ENCODE measurements at regions not wholly inside any gene's neighbourhood (a gene's known extent, or its start where the extent isn't known, plus 50 kb on each side); places are given as distances from the start of the nearest gene placed in this dataset.

DNA sequence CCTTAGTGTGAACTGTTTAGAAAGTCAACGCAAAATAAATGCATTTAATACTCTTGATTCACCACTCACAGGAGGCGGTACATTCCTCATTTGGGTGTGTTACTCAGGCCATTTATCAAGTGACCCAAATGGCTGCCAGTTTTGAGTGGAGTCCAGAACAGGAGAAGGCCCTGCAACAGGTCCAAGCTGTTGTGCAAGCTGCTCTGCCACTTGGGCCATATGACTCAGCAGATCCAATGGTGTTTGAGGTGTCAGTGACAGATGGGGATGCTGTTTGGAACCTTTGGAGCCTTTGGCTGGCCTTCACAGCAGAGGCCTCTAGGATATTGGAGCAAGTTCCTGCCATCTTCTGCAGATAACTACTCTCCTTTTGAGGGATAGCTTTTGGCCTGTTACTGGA, 609.2 kb downstream of the KCNT2 start:
- no peak for DNase-seq

DNA sequence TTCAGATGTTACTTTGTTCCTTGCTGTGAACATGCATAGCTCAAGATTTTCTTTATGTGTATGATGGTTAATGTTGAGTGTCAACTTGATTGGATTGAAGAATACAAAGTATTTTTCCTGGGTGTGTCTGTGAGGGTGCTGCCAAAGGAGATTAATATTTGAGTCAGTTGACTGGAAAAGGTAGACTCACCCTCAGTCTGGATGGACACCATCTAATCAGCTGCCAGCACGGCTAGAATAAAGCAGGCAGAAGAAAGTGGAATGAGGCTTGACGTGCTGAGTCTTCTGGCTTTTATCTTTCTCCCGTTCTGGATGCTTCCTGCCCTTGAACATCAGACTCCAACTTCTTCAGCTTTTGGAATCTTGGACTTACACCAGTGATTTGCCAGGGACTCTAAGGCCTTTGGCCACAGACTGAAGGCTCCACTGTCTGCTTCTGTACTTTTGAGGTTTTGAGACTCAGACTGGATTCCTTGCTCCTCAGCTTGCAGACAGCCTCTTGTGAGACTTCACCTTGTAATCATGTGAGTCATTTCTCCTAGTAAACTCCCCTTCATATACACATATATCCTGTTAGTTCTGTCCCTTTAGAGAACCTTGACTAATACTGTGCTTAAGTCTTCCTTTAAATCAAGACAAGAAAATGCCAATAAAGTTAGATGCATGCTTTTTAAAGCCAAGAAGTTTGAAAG, 626.6 kb downstream of the KCNT2 start:
- no peak for DNase-seq

DNA sequence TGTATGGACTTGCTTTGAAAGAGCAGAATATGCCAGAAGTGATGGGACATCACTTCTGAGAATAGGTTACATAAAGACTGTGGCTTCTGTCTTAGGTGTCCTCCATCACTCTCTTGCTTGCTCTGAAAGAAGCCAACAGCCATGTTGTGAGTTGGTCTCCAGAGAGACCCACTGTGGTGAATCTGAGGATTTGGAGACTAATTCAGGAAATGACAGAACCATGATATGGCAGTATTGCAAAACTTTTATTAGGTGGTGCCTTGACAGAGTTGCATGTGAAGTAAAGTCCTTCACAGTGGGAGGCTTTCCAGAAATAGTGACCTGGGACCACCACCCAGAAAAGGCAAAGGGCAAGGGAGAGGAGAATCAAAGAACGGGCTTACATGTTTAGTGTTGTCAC, 628.6 kb downstream of the KCNT2 start:
- no peak for DNase-seq

DNA sequence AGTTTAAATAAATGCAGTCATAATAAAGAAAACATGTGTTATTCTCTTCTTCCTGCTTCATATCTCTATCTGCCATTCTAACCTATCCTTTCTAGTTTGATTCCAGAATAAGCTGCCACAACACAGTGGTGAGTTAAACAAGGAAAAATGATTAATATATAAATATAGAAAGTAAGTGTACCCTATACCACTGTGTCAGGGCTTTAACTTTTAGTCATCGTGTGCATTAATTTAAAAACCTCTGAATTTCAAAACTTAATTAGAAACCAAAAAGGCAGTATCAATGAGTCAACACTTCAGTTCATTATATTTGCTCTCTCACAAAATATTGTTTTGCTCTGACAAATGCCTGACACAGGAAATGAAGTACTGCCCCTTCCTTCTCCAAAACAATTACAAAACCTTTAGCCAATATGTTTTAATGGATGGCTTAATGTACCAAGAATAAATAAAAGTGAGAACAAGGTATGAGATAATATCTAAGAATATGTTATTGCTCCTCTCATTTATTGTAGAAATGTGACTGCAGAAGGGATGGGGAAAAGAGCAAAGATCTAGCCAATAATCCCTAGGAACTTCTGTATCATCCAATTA, 634.8 kb downstream of the KCNT2 start:
- no peak for DNase-seq

DNA sequence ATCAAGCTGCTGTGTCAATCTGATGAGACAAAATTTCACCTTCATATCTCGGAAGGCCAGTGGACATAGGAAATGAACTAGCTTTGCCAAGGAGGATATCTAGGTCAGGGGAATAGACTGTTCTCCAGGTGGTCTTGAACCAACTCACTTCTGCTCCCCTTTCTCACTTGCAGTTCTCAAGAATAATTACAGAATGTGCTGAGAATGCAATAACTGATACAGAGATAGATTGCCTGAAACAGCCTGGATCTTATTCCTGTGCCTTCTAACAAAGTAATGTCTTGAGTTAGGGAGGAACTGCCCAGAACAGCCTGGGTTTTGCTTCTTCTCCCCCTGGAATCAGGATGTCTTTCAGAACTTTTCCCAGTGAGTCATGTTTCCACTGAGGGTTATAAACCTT, 636.7 kb downstream of the KCNT2 start:
- no peak for DNase-seq

DNA sequence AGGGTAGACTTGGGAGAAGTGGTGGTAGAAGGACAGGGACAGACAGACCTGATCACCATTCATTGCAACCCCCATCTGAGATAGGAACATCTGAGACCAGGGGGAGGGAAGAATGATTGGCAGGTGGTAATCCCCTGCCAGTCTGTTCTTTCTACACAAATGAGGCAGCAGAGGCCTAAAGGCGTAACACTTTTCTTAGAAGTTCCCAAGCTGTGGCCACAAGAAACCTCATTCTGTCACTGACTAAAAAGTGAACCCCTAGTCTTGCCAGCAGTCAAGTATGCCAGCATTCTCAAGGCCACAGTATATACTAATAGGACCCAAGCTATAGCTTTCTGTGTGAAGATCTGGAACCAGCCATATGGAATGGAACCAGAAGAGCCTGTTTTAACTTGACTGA, 638.0 kb downstream of the KCNT2 start:
- no peak for DNase-seq

DNA sequence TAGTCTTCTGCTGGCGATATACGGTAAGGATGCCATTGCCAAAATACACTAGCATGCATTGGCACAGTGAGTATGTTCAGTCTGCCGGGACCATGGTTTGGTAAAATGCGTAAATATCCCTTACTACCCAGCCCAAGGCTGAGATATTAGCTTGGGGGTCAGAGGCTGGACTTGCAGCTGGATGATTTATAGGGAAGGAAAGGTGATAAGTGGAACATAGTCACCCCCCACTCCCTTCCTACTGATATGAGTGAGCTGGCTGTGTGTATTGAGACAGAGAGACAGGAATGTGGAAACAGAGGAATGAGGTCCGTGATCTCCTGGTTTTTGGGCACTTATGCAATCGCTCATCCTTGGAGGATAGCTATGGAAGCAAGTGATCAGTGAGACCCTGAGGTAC, 642.8 kb downstream of the KCNT2 start:
- DNase-seq, result no peak

DNA sequence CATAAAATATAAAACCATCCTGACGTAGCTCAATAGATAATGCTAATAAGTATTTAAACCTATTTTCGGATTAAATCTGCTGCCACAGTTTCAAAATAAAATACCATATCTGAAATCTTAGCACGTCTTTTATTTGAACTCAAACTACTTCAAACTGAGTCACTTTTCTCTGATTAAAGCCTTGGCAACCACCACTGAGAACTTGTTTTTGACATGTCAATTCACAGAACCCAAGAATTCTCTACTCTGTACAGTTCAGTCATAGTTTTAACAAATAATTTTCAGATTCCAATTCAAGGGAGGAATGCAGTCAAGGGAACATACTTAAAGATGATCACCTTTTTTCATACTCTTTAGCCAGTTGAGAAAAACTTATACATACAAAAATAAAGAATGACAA, 643.2 kb downstream of the KCNT2 start:
- DNase-seq, result no peak

DNA sequence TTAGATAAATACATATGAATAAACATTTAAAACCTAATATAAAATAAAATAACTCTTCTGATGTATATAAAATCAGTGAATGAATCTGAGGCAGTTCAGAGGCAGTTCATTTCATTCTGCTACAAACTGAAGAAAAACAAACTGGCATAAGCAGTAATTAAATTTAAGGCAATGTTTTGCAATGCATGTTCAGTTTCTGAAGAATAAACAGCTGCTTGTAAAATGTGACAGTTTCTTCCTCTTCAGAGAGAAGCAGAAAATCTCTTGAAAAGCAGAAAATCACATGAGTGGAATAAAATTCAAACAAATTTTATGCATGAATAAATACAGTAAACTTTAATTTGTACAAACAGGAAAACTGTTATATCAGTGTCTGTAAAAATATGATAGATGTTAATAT, 643.7 kb downstream of the KCNT2 start:
- DNase-seq, result no peak

DNA sequence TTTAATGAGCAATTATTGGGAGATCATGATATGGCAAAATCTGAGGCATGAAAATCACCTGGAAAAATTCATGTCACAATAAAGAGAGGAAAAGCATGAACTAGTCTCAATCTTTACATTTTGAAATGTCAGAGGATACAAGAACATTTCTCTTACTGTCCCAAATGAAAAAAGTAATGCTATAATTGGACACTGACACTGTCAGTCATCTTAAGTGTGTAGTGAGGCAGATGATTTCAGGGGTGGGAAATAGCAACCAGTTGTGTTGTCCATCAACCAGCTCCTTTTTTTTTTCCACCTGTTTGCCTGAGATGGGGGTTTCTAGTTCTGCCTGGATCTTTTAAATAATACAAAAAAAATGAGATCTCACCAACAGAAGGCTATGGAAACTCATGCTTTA, 646.2 kb downstream of the KCNT2 start:
- DNase-seq, result no peak

DNA sequence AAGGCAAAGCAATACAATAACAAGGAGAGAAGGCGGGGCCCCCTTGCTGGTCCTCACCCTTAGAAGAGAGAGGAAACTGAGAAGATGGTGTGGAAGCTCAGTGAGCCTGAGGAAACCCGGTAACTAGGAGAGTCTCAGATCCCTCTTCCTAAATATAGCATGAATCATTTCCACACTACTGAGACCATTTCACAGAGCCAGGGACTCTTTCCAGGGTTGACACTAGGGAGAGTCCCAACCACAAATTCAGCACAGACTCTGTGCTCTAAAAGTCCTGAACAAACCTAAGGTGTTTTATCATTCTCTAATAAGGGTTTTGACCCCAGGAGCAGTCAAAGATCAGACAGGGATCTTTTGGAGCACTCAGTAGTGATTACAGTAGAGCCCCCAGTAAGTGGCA, 647.7 kb downstream of the KCNT2 start:
- no peak for DNase-seq

DNA sequence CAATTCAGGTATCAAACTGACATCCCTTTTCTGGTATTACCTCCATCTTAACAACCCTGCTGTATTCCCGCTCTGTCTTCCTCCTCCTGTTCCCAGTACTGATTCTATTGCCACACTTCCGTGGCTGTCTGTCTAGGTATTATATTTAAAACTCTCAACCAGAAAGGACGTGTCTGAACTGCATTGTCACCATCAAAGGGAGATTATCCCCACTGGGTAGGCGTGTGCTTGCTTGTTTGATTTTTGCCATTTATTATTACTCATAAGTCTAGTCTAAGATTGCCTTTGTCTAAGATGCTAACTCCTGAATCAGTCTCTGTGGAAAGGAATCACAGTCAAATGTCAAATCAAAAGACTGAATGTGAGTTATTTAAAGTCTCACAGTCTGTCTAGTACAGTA, 650.1 kb downstream of the KCNT2 start:
- DNase-seq, result no peak

DNA sequence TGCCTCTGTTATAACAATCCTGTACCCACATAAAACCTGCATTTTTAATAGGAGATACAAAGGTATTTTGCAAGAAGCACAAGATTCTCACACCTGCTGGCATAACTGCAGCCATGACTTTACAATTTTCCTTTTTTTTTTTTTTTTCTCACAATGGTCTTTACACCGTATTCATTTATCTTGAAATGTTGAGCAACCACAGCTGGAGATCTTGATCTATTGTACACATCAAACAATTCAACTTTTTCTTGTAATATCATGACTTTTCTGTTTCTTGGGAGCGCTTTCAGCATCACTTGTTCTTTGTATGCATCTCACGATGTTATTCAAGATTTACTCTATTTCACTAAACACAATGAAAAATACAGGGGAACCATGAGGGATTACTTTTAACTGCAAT, 651.4 kb downstream of the KCNT2 start:
- DNase-seq, result no peak

DNA sequence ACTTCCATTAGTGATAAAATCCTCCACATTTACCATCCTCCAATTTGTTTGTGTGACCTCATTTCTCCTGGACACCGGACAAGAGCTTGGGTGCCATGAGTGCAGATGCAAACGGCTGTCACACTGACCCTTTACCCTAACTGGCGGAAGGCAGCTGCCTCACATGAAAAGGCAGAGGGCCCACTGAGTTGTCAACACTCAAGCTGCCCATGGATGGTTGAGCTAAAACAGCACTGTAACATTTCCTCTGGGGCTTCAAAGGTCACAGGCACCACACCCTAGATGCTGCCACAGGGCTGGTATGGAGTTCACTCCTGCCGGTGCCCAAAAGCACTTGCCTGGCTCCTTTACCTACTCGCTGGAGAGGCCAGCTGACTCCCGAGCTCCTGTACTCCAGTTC, 653.4 kb downstream of the KCNT2 start:
- DNase-seq, result no peak

DNA sequence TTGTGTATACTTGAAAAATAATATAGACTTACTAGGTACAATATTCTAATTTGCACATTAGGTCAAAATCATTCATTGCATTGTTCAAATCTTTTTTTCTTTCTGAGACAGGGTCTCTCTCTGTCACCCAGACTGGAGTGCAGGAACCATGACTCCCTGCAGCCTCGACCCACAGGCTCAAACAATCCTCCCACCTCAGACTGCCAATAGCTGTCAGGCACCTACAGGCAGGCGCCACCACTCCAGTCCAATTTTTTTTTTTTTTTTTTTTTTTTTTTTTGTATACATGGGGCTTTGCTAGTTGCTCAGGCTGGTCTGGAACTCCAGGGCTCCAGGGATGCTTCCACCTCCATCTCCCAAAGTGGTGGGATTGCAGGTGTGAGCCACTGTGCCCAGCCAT, 656.9 kb downstream of the KCNT2 start:
- no peak for DNase-seq

DNA sequence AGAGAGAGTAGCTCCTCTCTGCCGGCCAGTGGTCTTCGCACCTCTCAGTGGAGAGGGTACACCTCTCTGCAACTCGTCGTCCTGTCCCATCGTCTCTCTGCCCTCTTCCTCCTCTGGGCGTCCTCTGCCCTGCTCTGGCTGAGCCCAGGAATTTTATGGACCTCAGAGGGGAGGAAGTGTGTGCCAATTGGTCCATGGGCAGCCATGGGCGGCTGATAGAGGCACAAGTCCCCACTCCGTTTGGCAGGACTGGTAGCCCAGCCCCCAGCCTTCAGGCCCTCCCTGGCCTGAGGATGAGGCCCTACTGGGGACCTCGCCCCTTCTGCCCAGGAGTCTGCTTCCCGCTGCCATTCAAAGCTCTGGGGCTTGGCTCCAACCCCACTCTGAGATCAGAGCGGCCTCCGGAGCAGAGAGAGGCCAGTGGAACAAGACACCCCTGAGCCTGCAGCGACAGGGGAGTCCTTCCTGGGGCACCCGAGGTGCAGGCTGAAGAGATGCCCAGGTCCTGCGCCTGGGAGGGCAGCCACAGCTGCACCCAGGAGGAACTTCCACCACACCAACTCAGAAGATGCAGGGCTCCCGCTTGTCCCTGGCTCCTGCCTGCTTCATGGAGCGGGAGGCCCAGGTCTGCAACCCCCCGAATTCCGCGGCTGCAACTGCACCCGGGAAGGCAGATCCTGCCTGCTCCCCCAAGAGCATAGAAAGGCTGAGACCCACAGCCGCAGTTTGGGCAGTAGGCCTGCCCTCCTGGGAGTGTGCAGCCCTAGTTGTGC, 659.9 kb downstream of the KCNT2 start:
- DNase-seq, result no peak

DNA sequence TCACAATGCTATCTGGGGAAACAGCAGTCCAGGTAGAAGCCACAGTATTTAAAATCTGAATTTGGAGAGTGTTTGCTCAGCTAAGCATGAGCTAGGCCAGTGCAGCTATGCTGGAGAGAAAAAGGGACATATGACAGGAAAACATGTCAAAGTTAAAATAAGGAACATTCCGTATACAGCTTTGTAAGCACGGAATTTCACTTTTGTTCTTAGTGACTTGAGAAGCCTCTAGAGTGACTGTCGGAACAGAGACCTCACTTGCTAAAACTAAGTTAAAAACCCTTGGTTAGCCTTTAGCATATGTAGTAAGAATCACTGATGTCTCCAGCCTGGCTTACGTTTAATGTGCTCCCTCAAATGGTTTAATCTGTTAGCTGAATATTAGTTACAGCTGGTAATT, 661.7 kb downstream of the KCNT2 start:
- no peak for DNase-seq

DNA sequence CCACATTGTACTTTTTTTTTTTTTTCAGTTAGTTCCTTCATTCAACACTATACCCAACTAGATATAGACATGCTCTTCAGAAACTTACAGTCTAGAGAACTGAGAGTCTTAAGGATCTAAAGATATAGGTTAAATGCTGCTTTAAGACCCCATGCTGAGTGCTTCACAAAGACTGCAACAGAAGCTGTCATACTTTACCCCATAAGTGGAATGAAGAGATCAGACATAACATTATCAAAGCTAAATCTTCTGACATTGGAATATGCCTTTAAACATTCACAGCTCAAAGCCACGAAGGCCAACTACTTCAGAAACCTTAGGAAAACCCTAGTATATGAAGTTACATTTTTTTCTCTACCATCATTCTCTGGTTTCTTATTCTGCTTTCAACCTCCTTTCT, 666.4 kb downstream of the KCNT2 start:
- DNase-seq, result no peak

DNA sequence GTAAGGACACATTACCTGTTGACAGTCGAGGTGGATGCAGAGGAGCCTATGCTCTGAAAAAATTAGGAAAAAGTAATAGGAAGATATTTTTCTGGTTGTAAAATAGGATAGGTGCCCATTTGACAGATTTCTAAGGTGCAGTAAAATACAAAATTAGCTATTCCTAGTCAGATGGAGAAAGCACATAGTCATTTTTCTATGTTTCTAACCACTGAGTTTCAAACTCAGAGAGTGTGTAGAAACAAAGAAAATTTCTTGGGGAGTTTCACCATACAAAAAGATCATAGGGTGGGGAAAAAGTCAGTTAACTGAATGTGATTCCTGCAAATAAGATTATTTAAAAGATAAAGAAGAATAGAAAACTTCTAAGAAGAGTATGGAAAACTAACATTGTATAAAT, 666.9 kb downstream of the KCNT2 start:
- DNase-seq, result no peak

DNA sequence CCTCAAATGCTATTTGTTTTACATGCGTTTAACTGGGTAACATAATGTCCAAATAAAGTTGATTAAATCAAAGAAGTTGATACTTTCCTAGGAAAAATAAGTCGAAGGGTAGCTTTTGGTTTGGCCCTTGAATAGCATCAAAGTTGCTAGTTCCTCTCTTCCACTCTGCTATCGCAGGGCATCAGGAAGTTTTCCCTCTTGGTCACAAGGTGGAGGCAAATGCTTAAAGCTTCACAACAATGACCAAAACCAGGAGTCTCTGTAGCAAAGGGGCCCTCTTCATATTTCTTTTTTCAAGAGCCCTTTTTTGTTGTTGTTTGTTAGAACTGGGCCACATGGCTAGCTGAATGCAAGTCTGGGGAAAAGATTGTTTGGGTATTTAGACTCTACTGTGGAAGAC, 668.4 kb downstream of the KCNT2 start:
- no peak for DNase-seq

DNA sequence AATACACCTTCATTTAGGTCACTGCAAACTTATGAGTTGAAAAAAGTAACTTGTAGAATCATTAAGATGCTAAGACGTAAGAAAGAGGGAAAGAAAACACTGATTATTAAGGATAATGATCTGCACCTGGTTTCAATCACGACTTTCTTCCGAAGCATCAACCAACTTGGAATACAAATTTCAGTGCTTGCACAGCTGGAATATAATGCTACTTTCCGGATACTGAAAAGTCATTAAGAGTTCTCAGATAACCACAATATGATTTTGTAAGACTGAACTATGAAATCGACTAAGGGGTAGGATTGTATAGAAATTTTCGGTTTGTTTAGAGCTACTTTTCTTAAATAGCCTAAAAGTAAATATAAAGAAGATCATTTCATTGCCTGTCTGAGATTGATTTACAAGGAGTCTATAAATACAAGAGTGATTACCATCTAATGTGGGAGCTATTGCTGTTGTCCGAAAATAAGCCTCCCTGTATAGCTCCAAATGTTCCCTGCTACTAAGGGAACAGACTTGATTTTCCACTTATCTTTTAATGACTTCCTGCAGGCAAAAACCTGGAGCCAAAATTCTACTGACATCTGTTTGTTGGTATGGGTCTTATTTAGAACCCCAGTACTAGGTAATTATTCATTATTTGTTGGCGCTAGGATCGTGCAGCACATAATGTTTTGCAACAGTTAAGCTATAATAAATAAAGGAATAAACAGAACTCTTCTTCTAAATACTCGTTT, 673.3 kb downstream of the KCNT2 start:
- no peak for DNase-seq

DNA sequence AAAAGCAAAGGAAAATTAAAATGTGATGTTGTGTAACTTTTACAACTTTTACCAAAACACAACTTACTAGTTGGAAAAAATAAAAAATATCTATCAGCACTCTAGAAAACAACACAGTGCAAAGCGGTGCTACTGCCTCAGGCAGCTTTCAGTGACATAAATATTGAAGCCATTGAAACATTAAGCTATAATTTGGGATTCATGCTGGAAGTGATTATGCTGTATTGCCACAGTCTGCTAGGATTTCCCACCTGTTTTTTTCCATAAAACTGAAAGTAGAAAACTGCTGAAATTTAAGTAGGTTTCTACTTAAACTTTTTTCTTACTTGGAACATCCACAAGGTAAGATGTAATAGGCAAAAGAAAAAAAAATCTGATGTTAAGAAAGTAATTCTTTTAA, 674.4 kb downstream of the KCNT2 start:
- DNase-seq, result no peak

DNA sequence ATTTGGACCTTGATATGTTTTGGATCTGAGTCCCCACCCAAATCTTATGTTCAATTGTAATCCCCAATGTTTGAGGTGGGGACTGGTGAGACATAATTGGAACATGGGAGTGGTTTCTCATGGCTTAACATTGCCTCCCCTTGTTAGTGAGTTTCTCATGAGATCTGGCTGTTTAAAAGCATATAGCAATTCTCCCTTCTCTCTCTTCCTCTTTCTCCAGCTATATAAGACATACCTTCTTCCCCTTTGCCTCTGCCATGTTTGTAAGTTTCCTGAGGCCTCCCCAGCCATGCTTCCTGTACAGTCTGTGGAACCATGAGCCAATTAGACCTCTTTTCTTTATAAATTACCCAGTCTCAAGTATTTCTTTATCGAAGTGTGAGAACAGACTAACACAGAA, 692.4 kb downstream of the KCNT2 start:
- no peak for DNase-seq

DNA sequence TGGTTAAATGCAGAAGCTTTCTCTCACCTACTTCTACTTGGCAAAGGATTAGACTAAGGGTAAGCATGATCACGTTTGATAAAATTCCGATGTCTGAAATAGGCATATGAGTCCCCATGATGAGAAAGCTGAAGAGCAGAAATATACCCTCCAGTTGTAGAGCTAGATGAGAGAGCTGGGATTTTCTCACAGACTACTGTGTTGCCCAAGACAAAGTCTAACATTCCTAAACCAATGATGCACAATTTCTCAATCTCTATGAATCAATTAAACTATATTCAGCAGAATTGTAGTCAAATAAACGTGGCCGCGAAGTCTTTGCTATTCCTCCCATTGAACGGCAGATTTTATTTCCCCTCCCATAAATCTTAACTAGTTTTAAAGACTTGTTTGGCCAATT, 699.2 kb downstream of the KCNT2 start:
- DNase-seq, result no peak
